ENCODE measurements at regions not wholly inside any gene's neighbourhood (a gene's known extent, or its start where the extent isn't known, plus 50 kb on each side); places are given as distances from the start of the nearest gene placed in this dataset.

- ATAC-seq, result no peak
- no peaks in the 10 kb centered on the region for H3K4me1 Mint-ChIP-seq
- H3K4me3 Mint-ChIP-seq, result no peak overlapping the region
- H3K9me3 Mint-ChIP-seq (ENCODE audit: low read depth), result peaks cover 5% of the 10 kb centered on the region
- H3K27ac Mint-ChIP-seq, result no peak overlapping the region
- H3K27me3 Mint-ChIP-seq, result no peaks in the 10 kb centered on the region
- no peak for DNase-seq
- H3K36me3 Mint-ChIP-seq, result no peaks in the 10 kb centered on the region
- CTCF ChIA-PET, result no interaction called here
Measured at GRCh38 chr10:108404155-108404554, 1239.6 kb upstream of the SORCS1 start.

GRCh38 chr10:108399465-108399864 is 1235.0 kb upstream of the SORCS1 start:
- CTCF ChIA-PET, result no interaction called here
- no peaks in the 10 kb centered on the region for H3K4me1 Mint-ChIP-seq
- H3K4me3 Mint-ChIP-seq, result no peak overlapping the region
- no peaks in the 10 kb centered on the region for H3K27me3 Mint-ChIP-seq
- H3K36me3 Mint-ChIP-seq, result no peaks in the 10 kb centered on the region
- peaks cover 5% of the 10 kb centered on the region for H3K9me3 Mint-ChIP-seq (ENCODE audit: low read depth)
- H3K27ac Mint-ChIP-seq, result no peak overlapping the region
- ATAC-seq, result no peak
- DNase-seq, result no peak

- Mint-ChIP-seq H3K9me3 (ENCODE audit: low read depth) (peaks cover 10% of the 10 kb centered on the region), H3K27me3 (no peaks in the 10 kb centered on the region), H3K4me3 (no peak overlapping the region), H3K27ac (no peak overlapping the region), H3K36me3 (no peaks in the 10 kb centered on the region), H3K4me1 (no peaks in the 10 kb centered on the region)
- CTCF ChIA-PET, result no interaction called here
- DNase-seq (no peak), ATAC-seq (no peak)
Measured at GRCh38 chr10:108393089-108393488, 1228.6 kb upstream of the SORCS1 start.

- no peaks in the 10 kb centered on the region for H3K36me3 Mint-ChIP-seq
- ATAC-seq (no peak), DNase-seq (no peak)
- no peak overlapping the region for H3K4me3 Mint-ChIP-seq
- H3K4me1 Mint-ChIP-seq, result no peaks in the 10 kb centered on the region
- no peak overlapping the region for H3K27ac Mint-ChIP-seq
- no peaks in the 10 kb centered on the region for H3K27me3 Mint-ChIP-seq
- CTCF ChIA-PET, result no interaction called here
- peaks cover 11% of the 10 kb centered on the region for H3K9me3 Mint-ChIP-seq (ENCODE audit: low read depth)
Measured at GRCh38 chr10:108392286-108392685, 1227.8 kb upstream of the SORCS1 start.

- no peak overlapping the region for H3K4me3 Mint-ChIP-seq
- no peak overlapping the region for H3K27ac Mint-ChIP-seq
- peaks cover 11% of the 10 kb centered on the region for H3K9me3 Mint-ChIP-seq (ENCODE audit: low read depth)
- no peak for ATAC-seq
- DNase-seq, result no peak
- H3K36me3 Mint-ChIP-seq, result no peaks in the 10 kb centered on the region
- no peaks in the 10 kb centered on the region for H3K4me1 Mint-ChIP-seq
- H3K27me3 Mint-ChIP-seq, result no peaks in the 10 kb centered on the region
- CTCF ChIA-PET, result no interaction called here
Measured at GRCh38 chr10:108388706-108389105, 1224.2 kb upstream of the SORCS1 start.

GRCh38 chr10:108385963-108386362 is 1221.5 kb upstream of the SORCS1 start:
- H3K9me3 Mint-ChIP-seq (ENCODE audit: low read depth), result peaks cover 12% of the 10 kb centered on the region
- H3K27me3 Mint-ChIP-seq, result no peaks in the 10 kb centered on the region
- DNase-seq (no peak), ATAC-seq (no peak)
- no peak overlapping the region for H3K27ac Mint-ChIP-seq
- no peaks in the 10 kb centered on the region for H3K4me1 Mint-ChIP-seq
- H3K4me3 Mint-ChIP-seq, result no peak overlapping the region
- CTCF ChIA-PET, result no interaction called here
- no peaks in the 10 kb centered on the region for H3K36me3 Mint-ChIP-seq

- Mint-ChIP-seq H3K9me3 (ENCODE audit: low read depth) (peaks cover 11% of the 10 kb centered on the region), H3K4me3 (no peak overlapping the region), H3K27ac (no peak overlapping the region), H3K36me3 (no peaks in the 10 kb centered on the region), H3K27me3 (no peaks in the 10 kb centered on the region), H3K4me1 (no peaks in the 10 kb centered on the region)
- ATAC-seq, result no peak
- CTCF ChIA-PET, result no interaction called here
- DNase-seq, result no peak
Measured at GRCh38 chr10:108384378-108384777, 1219.9 kb upstream of the SORCS1 start.

- ATAC-seq (no peak), DNase-seq (no peak)
- Mint-ChIP-seq H3K4me3 (no peak overlapping the region), H3K9me3 (ENCODE audit: low read depth) (peaks cover 10% of the 10 kb centered on the region), H3K27me3 (no peaks in the 10 kb centered on the region), H3K36me3 (no peaks in the 10 kb centered on the region), H3K4me1 (no peaks in the 10 kb centered on the region), H3K27ac (no peak overlapping the region)
- CTCF ChIA-PET, result no interaction called here
Measured at GRCh38 chr10:108378779-108379178, 1214.3 kb upstream of the SORCS1 start.

GRCh38 chr10:108375691-108376090 is 1211.2 kb upstream of the SORCS1 start:
- Mint-ChIP-seq H3K4me3 (no peak overlapping the region), H3K36me3 (no peaks in the 10 kb centered on the region), H3K27ac (no peak overlapping the region), H3K4me1 (no peaks in the 10 kb centered on the region), H3K9me3 (ENCODE audit: low read depth) (peaks cover 8% of the 10 kb centered on the region), H3K27me3 (no peaks in the 10 kb centered on the region)
- CTCF ChIA-PET, result no interaction called here
- ATAC-seq, result no peak
- DNase-seq, result no peak

GRCh38 chr10:108374991-108375390 is 1210.5 kb upstream of the SORCS1 start:
- Mint-ChIP-seq H3K36me3 (no peaks in the 10 kb centered on the region), H3K4me3 (no peak overlapping the region), H3K9me3 (ENCODE audit: low read depth) (peaks cover 6% of the 10 kb centered on the region), H3K4me1 (no peaks in the 10 kb centered on the region), H3K27ac (no peak overlapping the region), H3K27me3 (no peaks in the 10 kb centered on the region)
- ATAC-seq (no peak), DNase-seq (no peak)
- CTCF ChIA-PET, result no interaction called here

- Mint-ChIP-seq H3K4me3 (no peak overlapping the region), H3K27ac (no peak overlapping the region), H3K9me3 (ENCODE audit: low read depth) (peaks cover 2% of the 10 kb centered on the region), H3K27me3 (no peaks in the 10 kb centered on the region), H3K36me3 (no peaks in the 10 kb centered on the region), H3K4me1 (no peaks in the 10 kb centered on the region)
- CTCF ChIA-PET, result no interaction called here
- ATAC-seq (no peak), DNase-seq (no peak)
Measured at GRCh38 chr10:108365541-108365940, 1201.0 kb upstream of the SORCS1 start.

GRCh38 chr10:108363576-108363975 is 1199.1 kb upstream of the SORCS1 start:
- H3K27ac Mint-ChIP-seq, result no peak overlapping the region
- no peaks in the 10 kb centered on the region for H3K27me3 Mint-ChIP-seq
- peaks cover 5% of the 10 kb centered on the region for H3K9me3 Mint-ChIP-seq (ENCODE audit: low read depth)
- no peak overlapping the region for H3K4me3 Mint-ChIP-seq
- ATAC-seq (no peak), DNase-seq (no peak)
- no peaks in the 10 kb centered on the region for H3K4me1 Mint-ChIP-seq
- no peaks in the 10 kb centered on the region for H3K36me3 Mint-ChIP-seq
- CTCF ChIA-PET, result no interaction called here

- DNase-seq (no peak), ATAC-seq (no peak)
- Mint-ChIP-seq H3K4me1 (no peaks in the 10 kb centered on the region), H3K27me3 (no peaks in the 10 kb centered on the region), H3K27ac (no peak overlapping the region), H3K36me3 (no peaks in the 10 kb centered on the region), H3K9me3 (ENCODE audit: low read depth) (peaks cover 5% of the 10 kb centered on the region), H3K4me3 (no peak overlapping the region)
- CTCF ChIA-PET, result no interaction called here
Measured at GRCh38 chr10:108362961-108363360, 1198.5 kb upstream of the SORCS1 start.

- Mint-ChIP-seq H3K4me1 (no peaks in the 10 kb centered on the region), H3K27me3 (no peaks in the 10 kb centered on the region), H3K27ac (no peak overlapping the region), H3K9me3 (ENCODE audit: low read depth) (peaks cover 8% of the 10 kb centered on the region), H3K4me3 (no peak overlapping the region), H3K36me3 (no peaks in the 10 kb centered on the region)
- DNase-seq, result no peak
- no peak for ATAC-seq
- CTCF ChIA-PET, result no interaction called here
Measured at GRCh38 chr10:108362296-108362695, 1197.8 kb upstream of the SORCS1 start.

GRCh38 chr10:108360187-108360586 is 1195.7 kb upstream of the SORCS1 start:
- CTCF ChIA-PET, result no interaction called here
- Mint-ChIP-seq H3K9me3 (ENCODE audit: low read depth) (peaks cover 13% of the 10 kb centered on the region), H3K4me1 (no peaks in the 10 kb centered on the region), H3K27me3 (no peaks in the 10 kb centered on the region), H3K36me3 (no peaks in the 10 kb centered on the region), H3K27ac (no peak overlapping the region), H3K4me3 (no peak overlapping the region)
- DNase-seq (no peak), ATAC-seq (no peak)

Data from activated CD8-positive, alpha-beta memory T cell treated with anti-CD3 and anti-CD28 coated beads, Interleukin-2, amount 10 ng/mL, durations not matched to agents 7 days and 5 days (primary cell).